ENCODE measurements at regions not wholly inside any gene's neighbourhood (a gene's known extent, or its start where the extent isn't known, plus 50 kb on each side); places are given as distances from the start of the nearest gene placed in this dataset. TPM values are rescaled to one million over a fixed set of nuclear protein-coding genes. Genes with fewer than 3 reads are reported as not detected.

Small RNA genes lying in the stretch of these regions (small RNA-seq; reads per million reads assigned to genes)
- not detected for gene RNU6-347P (ENCODE audit: insufficient read depth)
- not detected for gene RNU7-6P (ENCODE audit: insufficient read depth)

Data from H1 (cell line).